ENCODE measurements at regions not wholly inside any gene's neighbourhood (a gene's known extent, or its start where the extent isn't known, plus 50 kb on each side); places are given as distances from the start of the nearest gene placed in this dataset.
"Not testable (repeated sequence)": the region's sequence is repeated elsewhere in the genome, so short reads cannot be mapped to it uniquely, and the experiment has no call there.

DNA sequence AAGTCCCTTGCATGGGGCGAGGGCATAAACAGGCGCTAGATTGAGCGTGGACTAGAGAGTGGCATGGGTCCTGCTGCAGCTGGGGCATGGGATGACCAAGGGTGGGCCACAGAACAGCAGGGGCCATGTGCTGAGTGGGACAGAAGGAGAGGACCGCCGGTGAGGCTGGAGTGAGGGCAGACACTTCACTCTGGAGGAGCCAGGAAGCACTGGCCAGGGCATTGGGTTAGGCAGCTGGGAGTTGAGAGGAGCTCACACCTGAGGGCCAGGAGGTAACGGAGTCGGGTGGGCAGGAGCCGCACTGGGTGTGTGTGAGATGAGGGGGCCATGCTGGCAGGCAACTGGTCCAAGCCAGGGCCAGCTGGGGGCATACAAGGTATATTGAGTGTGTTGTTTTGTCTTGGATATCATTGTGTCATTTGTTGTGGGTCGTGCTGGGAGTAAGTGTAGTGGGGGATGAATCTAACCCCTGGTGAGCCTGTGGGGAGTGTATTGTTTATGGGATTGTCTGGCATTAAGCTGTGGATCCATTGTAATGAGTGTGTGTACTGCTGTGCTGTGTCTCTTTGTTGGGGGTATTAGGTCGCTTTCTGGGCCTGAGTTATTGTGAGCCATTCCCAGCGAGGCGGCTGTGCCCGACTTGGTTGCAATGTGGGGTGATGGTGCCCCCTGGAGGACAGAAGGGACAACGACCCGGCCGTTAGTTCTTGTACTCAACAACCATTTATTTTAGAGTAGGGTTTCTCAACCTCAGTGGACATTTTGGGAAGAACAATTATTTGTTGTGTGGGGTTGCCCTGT is 256.5 kb upstream of the TP53TG3 start:
- H3K79me2 ChIP-seq (ENCODE audit: insufficient read depth, low read length); H3K27ac ChIP-seq (ENCODE audit: low read depth, low read length); H3K9ac ChIP-seq (ENCODE audit: low read length); H3K4me3 ChIP-seq (replicated peaks in 1 of 2; ENCODE audit: low read depth in 1 of 2, low read length in 2 of 2); CTCF ChIA-PET; DNase-seq (ENCODE audit: low read depth, low spot score); RAD21 ChIA-PET (ENCODE audit: low non-redundant PET in 1 of 2, low total read pairs in 2 of 2, uncharacterized antibody in 2 of 2, unreplicated experiment in 2 of 2); H4K20me1 ChIP-seq (ENCODE audit: insufficient read depth); H2AFZ ChIP-seq (ENCODE audit: low read depth, low read length, poor library complexity, severe bottlenecking); intact Hi-C loops (cut with micrococcal nuclease); H3K9me2 ChIP-seq (ENCODE audit: insufficient read depth); H3K27me3 ChIP-seq (ENCODE audit: insufficient read depth, low read length); H3K4me1 ChIP-seq (ENCODE audit: control insufficient read depth in 1 of 2, insufficient read depth in 2 of 2, low read length in 2 of 2); H3K36me3 ChIP-seq (ENCODE audit: control insufficient read depth in 1 of 2, insufficient read depth in 2 of 2, low read length in 2 of 2); BruUV-seq (replicated peaks); H3K9me3 ChIP-seq (ENCODE audit: control insufficient read depth in 1 of 2, insufficient read depth in 1 of 2, low read depth in 1 of 2, low read length in 2 of 2); POLR2A ChIA-PET; ATAC-seq; H3K4me2 ChIP-seq (ENCODE audit: low read length): not testable (repeated sequence)

DNA sequence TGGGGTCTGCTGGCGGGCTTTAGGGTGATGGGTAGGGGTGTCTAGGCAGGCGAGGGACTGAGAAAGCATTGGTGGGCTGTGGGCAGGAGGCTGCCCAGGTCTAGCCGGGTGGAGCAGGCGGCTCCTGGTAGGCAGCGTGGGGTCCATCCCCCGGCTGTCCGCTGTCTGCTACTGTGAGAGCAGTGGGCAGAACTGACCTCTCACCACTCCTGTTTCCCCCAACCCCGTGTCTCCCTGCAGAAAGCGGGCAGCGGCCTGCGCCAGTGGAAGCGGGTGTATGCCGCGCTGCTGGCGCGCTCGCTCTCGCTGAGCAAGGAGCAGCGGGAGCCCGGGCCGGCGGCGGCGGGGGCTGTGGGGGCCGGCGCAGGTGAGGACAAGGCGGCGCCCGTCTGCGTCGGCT is 249.2 kb upstream of the TP53TG3 start:
- H3K4me3 ChIP-seq (replicated peaks in 1 of 2; ENCODE audit: low read depth in 1 of 2, low read length in 2 of 2); H3K9me3 ChIP-seq (ENCODE audit: control insufficient read depth in 1 of 2, insufficient read depth in 1 of 2, low read depth in 1 of 2, low read length in 2 of 2); RAD21 ChIA-PET (ENCODE audit: low non-redundant PET in 1 of 2, low total read pairs in 2 of 2, uncharacterized antibody in 2 of 2, unreplicated experiment in 2 of 2); intact Hi-C loops (cut with micrococcal nuclease); H3K27me3 ChIP-seq (ENCODE audit: insufficient read depth, low read length); H3K4me2 ChIP-seq (ENCODE audit: low read length); H3K9ac ChIP-seq (ENCODE audit: low read length); H3K36me3 ChIP-seq (ENCODE audit: control insufficient read depth in 1 of 2, insufficient read depth in 2 of 2, low read length in 2 of 2); H3K9me2 ChIP-seq (ENCODE audit: insufficient read depth); DNase-seq (ENCODE audit: low read depth, low spot score); H2AFZ ChIP-seq (ENCODE audit: low read depth, low read length, poor library complexity, severe bottlenecking); POLR2A ChIA-PET; CTCF ChIA-PET; H3K4me1 ChIP-seq (ENCODE audit: control insufficient read depth in 1 of 2, insufficient read depth in 2 of 2, low read length in 2 of 2); H3K27ac ChIP-seq (ENCODE audit: low read depth, low read length); H3K79me2 ChIP-seq (ENCODE audit: insufficient read depth, low read length); ATAC-seq; H4K20me1 ChIP-seq (ENCODE audit: insufficient read depth); BruUV-seq (replicated peaks): not testable (repeated sequence)

DNA sequence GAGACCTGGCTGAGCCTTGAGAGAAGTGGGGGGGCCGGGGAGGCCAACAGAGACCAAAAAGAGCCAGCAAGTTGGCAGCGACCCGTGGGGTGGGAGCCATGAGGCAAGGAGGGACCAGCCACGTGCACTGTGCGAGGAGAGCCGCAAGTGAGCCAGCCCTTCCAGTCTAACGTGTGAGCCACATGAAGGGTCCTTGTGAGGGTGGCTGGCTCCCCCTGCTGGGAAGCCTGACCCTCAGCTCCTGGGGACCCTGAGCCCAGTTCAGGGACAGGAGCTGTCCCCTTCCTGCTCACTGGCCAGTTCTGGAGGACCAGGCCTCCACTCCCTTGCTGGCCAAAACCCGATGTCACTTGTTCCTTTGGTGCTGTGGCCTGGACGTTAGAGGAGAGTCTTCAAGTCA is 246.6 kb upstream of the TP53TG3 start:
- not testable (repeated sequence) for DNase-seq (ENCODE audit: low read depth, low spot score); H3K36me3 ChIP-seq (ENCODE audit: control insufficient read depth in 1 of 2, insufficient read depth in 2 of 2, low read length in 2 of 2); H3K4me1 ChIP-seq (ENCODE audit: control insufficient read depth in 1 of 2, insufficient read depth in 2 of 2, low read length in 2 of 2)

DNA sequence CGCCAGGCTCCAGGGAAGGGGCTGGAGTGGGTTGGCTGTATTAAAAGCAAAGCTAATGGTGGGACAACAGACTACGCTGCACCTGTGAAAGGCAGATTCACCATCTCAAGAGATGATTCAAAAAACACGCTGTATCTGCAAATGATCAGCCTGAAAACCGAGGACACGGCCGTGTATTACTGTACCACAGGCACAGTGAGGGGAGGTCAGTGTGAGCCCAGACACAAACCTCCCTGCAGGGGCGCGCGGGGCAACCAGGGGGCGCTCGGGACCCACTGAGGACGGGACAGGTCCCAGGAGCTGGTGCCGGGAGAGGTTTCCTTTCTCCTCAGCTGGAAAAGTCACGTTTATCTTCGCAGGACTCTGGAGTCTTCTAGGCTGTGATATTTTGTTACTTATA is 239.4 kb upstream of the TP53TG3 start:
- intact Hi-C loops (cut with micrococcal nuclease); H3K79me2 ChIP-seq (ENCODE audit: insufficient read depth, low read length); H3K27me3 ChIP-seq (ENCODE audit: insufficient read depth, low read length); H3K4me1 ChIP-seq (ENCODE audit: control insufficient read depth in 1 of 2, insufficient read depth in 2 of 2, low read length in 2 of 2); CTCF ChIA-PET; H3K36me3 ChIP-seq (ENCODE audit: control insufficient read depth in 1 of 2, insufficient read depth in 2 of 2, low read length in 2 of 2); H3K4me3 ChIP-seq (replicated peaks in 1 of 2; ENCODE audit: low read depth in 1 of 2, low read length in 2 of 2); RAD21 ChIA-PET (ENCODE audit: low non-redundant PET in 1 of 2, low total read pairs in 2 of 2, uncharacterized antibody in 2 of 2, unreplicated experiment in 2 of 2); H2AFZ ChIP-seq (ENCODE audit: low read depth, low read length, poor library complexity, severe bottlenecking); DNase-seq (ENCODE audit: low read depth, low spot score); H3K9me3 ChIP-seq (ENCODE audit: control insufficient read depth in 1 of 2, insufficient read depth in 1 of 2, low read depth in 1 of 2, low read length in 2 of 2); POLR2A ChIA-PET; ATAC-seq; H4K20me1 ChIP-seq (ENCODE audit: insufficient read depth); H3K4me2 ChIP-seq (ENCODE audit: low read length); H3K9me2 ChIP-seq (ENCODE audit: insufficient read depth); H3K9ac ChIP-seq (ENCODE audit: low read length); BruUV-seq (replicated peaks); H3K27ac ChIP-seq (ENCODE audit: low read depth, low read length): not testable (repeated sequence)

More for the DNA sequence above, 246.6 kb upstream of the TP53TG3 start:
- H3K9ac ChIP-seq (ENCODE audit: low read length); H3K4me2 ChIP-seq (ENCODE audit: low read length); H2AFZ ChIP-seq (ENCODE audit: low read depth, low read length, poor library complexity, severe bottlenecking); H4K20me1 ChIP-seq (ENCODE audit: insufficient read depth); H3K9me3 ChIP-seq (ENCODE audit: control insufficient read depth in 1 of 2, insufficient read depth in 1 of 2, low read depth in 1 of 2, low read length in 2 of 2); H3K79me2 ChIP-seq (ENCODE audit: insufficient read depth, low read length); ATAC-seq; H3K27me3 ChIP-seq (ENCODE audit: insufficient read depth, low read length); POLR2A ChIA-PET; H3K4me3 ChIP-seq (replicated peaks in 1 of 2; ENCODE audit: low read depth in 1 of 2, low read length in 2 of 2); H3K9me2 ChIP-seq (ENCODE audit: insufficient read depth); intact Hi-C loops (cut with micrococcal nuclease); BruUV-seq (replicated peaks); H3K27ac ChIP-seq (ENCODE audit: low read depth, low read length); CTCF ChIA-PET; RAD21 ChIA-PET (ENCODE audit: low non-redundant PET in 1 of 2, low total read pairs in 2 of 2, uncharacterized antibody in 2 of 2, unreplicated experiment in 2 of 2): not testable (repeated sequence)

All from HCT116 (cell line).